Stomach smooth muscle (tissue), 2 donors: ENCODE measurements at regions not wholly inside any gene's neighbourhood (a gene's known extent, or its start where the extent isn't known, plus 50 kb on each side); places are given as distances from the start of the nearest gene placed in this dataset.

ENCODE experiments used
- H3K27ac ChIP-seq: one replicate; pipeline ENCODE4 v1.7.0; 2013; ENCODE audit warnings: mild to moderate bottlenecking, low read length, inconsistent platforms
- H3K27me3 ChIP-seq, 2 donors: one replicate each; pipeline ENCODE4 v1.7.0; 2013; ENCODE audit warnings: low read length in 2 of 2; ENCODE audit not compliant: insufficient read depth in 2 of 2, control insufficient read depth in 1 of 2
- H3K36me3 ChIP-seq, 2 donors: one replicate each; pipeline ENCODE4 v1.7.0; 2013; ENCODE audit warnings: low read length in 2 of 2; ENCODE audit not compliant: control insufficient read depth in 2 of 2, insufficient read depth in 2 of 2
- H3K4me1 ChIP-seq: one replicate; pipeline ENCODE4 v1.7.0; 2013; ENCODE audit warnings: low read length; ENCODE audit not compliant: control insufficient read depth, insufficient read depth
- H3K4me3 ChIP-seq, 2 donors: one replicate each; pipeline ENCODE4 v1.7.0; 2013; ENCODE audit warnings: low read length in 2 of 2
- H3K9ac ChIP-seq, 2 donors: one replicate each; pipeline ENCODE4 v1.7.0; 2013; ENCODE audit warnings: low read length in 2 of 2, mild to moderate bottlenecking in 1 of 2
- H3K9me3 ChIP-seq, 2 donors: one replicate each; pipeline ENCODE4 v1.7.0; 2013; ENCODE audit warnings: low read length in 2 of 2; ENCODE audit not compliant: control insufficient read depth in 2 of 2
- donor health status: healthy.
- donor health status: Pancreatic carcinoma.

DNA sequence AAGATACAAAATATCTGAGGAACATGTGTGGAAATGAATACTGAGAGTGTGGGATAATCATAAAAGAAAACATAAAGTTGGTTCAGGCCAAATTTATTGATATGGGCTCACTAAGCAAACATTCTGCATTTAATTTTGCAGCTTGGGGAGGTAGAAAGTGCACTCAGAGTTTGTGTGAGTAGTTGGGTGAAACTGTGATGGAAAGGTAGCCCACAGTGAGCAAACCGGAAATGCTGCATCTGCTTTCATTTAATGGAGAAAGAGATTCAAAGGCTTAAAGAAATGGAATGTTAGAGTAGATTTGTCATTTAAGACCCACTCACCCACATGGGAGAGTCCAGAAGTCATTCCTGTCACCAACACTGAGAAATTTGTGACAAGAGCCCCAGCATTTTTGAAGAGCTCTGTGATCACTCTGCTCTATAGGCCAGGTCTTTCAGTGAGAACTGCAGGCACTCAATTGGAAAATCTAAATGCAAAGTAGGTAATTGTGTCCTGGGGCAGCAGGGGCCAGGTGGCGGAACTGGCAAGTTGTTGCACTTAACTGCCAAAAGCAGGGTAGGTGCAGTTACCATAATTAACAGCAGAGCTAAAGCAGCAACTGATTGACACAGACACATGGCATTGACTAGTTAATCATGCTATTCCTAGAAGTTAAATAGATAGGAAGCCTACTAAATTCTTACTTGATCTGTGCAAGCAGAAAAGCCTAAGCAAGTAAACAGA is 1228.3 kb upstream of the PCDH20 start:
- no peaks in the 10 kb centered on the region for H3K9me3 ChIP-seq
- no peak overlapping the region for H3K9ac ChIP-seq
- no peaks in the 10 kb centered on the region for H3K4me1 ChIP-seq
- no peak overlapping the region for H3K4me3 ChIP-seq
- no peak overlapping the region for H3K27ac ChIP-seq
- no peaks in the 10 kb centered on the region for H3K36me3 ChIP-seq
- no peaks in the 10 kb centered on the region for H3K27me3 ChIP-seq

GRCh38 chr13:62643007-62643483 is 1227.4 kb upstream of the PCDH20 start:
- no peaks in the 10 kb centered on the region for H3K4me1 ChIP-seq
- H3K9ac ChIP-seq, result no peak overlapping the region
- no peak overlapping the region for H3K4me3 ChIP-seq
- no peaks in the 10 kb centered on the region for H3K27me3 ChIP-seq
- no peaks in the 10 kb centered on the region for H3K9me3 ChIP-seq
- H3K27ac ChIP-seq, result no peak overlapping the region
- H3K36me3 ChIP-seq, result no peaks in the 10 kb centered on the region

DNA sequence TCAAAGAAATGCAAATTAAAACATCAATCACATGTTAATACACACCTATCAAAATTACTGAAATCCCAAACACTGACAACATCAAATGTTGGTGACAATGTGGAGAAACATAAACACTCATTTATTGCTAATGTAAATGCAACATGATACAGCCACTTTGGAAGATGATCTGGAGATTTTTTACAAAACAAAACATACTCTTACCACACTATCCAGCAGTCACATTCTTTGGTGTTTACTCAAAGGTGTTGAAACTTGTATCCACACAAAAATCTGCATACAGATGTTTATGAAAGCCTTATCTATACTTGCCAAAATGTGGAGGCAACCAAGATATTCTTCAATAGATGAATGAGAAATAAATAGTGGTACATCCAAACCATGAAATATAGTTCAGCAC is 1219.5 kb upstream of the PCDH20 start:
- Histone ChIP-seq H3K36me3 (no peaks in the 10 kb centered on the region), H3K9me3 (no peaks in the 10 kb centered on the region)

GRCh38 chr13:62633448-62633847 is 1217.8 kb upstream of the PCDH20 start:
- no peaks in the 10 kb centered on the region for H3K4me1 ChIP-seq
- H3K9ac ChIP-seq, result no peak overlapping the region
- H3K27ac ChIP-seq, result no peak overlapping the region
- no peaks in the 10 kb centered on the region for H3K9me3 ChIP-seq
- no peak overlapping the region for H3K4me3 ChIP-seq
- no peaks in the 10 kb centered on the region for H3K27me3 ChIP-seq
- H3K36me3 ChIP-seq, result no peaks in the 10 kb centered on the region

More for the DNA sequence above, 1219.5 kb upstream of the PCDH20 start:
- no peak overlapping the region for H3K9ac ChIP-seq
- no peaks in the 10 kb centered on the region for H3K27me3 ChIP-seq
- no peak overlapping the region for H3K4me3 ChIP-seq
- no peak overlapping the region for H3K27ac ChIP-seq
- H3K4me1 ChIP-seq, result no peaks in the 10 kb centered on the region

DNA sequence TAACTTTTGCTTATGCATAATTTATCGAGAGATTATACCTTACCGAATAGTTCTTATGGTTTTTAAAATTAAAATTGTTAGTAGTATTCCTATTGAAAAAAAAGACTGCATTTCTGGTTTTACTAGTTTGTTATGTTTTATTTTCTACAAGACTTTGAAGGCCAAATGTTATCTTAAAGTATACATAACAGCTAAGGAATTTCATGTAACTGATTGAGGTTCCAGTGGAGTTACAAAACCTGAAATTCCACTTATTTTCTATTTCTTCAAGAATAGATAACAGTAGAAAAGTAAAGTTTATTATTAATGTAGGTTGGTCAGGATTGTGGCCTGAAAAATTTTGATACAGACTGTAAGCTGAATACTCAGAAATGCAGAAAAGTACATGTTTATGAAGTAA is 1216.0 kb upstream of the PCDH20 start:
- Histone ChIP-seq H3K9me3 (no peaks in the 10 kb centered on the region), H3K36me3 (no peaks in the 10 kb centered on the region), H3K4me3 (no peak overlapping the region), H3K9ac (no peak overlapping the region), H3K27ac (no peak overlapping the region), H3K27me3 (no peaks in the 10 kb centered on the region), H3K4me1 (no peaks in the 10 kb centered on the region)

DNA sequence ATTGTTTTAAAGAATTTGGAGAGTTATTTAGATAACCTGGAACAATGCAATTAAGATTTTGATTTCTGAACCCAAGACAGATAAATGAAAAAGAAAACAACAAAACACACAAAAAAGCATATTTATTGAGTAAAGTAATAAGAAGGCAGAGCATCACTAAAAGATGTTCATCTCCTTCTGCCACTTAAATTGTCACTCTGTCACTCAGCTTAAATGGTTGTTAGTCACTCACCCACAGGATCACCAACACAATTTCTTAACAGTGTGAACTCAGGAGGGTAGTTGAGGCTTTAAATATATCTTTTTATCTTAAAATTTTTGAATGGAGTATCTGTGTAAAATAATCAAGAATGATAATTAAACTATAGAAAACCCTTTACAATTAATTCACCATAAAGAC is 1215.5 kb upstream of the PCDH20 start:
- Histone ChIP-seq H3K4me3 (no peak overlapping the region), H3K27ac (no peak overlapping the region), H3K27me3 (no peaks in the 10 kb centered on the region), H3K36me3 (no peaks in the 10 kb centered on the region), H3K9me3 (no peaks in the 10 kb centered on the region), H3K9ac (no peak overlapping the region), H3K4me1 (no peaks in the 10 kb centered on the region)

DNA sequence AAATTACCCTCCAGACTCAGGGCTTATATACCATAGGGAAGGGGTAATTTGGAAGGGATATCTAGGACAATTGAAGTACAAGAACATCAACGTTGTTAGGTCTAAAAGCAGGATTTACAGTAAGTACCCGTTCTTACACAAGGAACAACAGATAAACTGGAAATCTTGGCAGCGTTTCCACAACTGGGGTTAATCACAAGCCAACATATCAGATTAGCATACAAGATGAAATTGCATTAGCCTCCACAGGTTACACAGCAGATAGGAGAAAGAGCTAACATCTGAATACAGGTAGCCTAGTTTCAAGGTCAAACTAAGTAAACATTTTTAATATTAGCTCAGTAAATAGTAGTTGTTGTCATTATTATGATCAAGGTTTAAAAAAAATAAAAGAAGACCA is 1214.0 kb upstream of the PCDH20 start:
- Histone ChIP-seq H3K4me1 (no peaks in the 10 kb centered on the region), H3K9me3 (no peaks in the 10 kb centered on the region), H3K36me3 (no peaks in the 10 kb centered on the region), H3K9ac (no peak overlapping the region), H3K27ac (no peak overlapping the region), H3K27me3 (no peaks in the 10 kb centered on the region), H3K4me3 (no peak overlapping the region)

DNA sequence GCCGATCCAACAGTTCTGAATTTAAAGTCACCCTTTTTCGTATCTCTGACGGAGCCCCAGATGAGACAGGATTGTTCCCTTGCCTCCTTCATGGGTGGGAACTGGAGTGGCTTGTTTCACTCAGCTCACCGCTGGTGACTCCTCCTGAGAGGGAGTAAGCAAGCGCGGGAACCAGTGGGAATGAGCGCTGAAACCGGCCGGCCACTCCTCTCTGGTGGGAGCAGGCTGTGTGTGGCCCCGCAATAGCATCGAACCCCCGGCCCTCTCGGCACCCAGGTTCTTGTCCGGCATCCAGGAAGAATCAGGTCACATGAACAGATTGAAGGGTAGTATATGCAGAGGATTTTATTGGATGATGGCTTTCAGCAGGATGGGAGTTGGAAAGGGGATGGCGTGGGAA is 1211.6 kb upstream of the PCDH20 start:
- Histone ChIP-seq H3K27ac (no peak overlapping the region), H3K27me3 (no peaks in the 10 kb centered on the region), H3K4me3 (no peak overlapping the region), H3K9me3 (no peaks in the 10 kb centered on the region), H3K36me3 (no peaks in the 10 kb centered on the region), H3K4me1 (no peaks in the 10 kb centered on the region), H3K9ac (no peak overlapping the region)

- Histone ChIP-seq H3K27me3 (no peaks in the 10 kb centered on the region), H3K4me1 (no peaks in the 10 kb centered on the region), H3K27ac (no peak overlapping the region), H3K9me3 (no peaks in the 10 kb centered on the region), H3K4me3 (no peak overlapping the region), H3K36me3 (no peaks in the 10 kb centered on the region), H3K9ac (no peak overlapping the region)
Measured at GRCh38 chr13:62626771-62627170, 1211.1 kb upstream of the PCDH20 start.

GRCh38 chr13:62625214-62625881 is 1209.7 kb upstream of the PCDH20 start:
- no peak overlapping the region for H3K9ac ChIP-seq
- H3K27me3 ChIP-seq, result no peaks in the 10 kb centered on the region
- no peaks in the 10 kb centered on the region for H3K36me3 ChIP-seq
- H3K27ac ChIP-seq, result no peak overlapping the region
- H3K4me3 ChIP-seq, result no peak overlapping the region
- H3K9me3 ChIP-seq, result no peaks in the 10 kb centered on the region
- H3K4me1 ChIP-seq, result no peaks in the 10 kb centered on the region

GRCh38 chr13:62613819-62614218 is 1198.2 kb upstream of the PCDH20 start:
- Histone ChIP-seq H3K27ac (no peak overlapping the region), H3K9ac (no peak overlapping the region), H3K4me1 (no peaks in the 10 kb centered on the region), H3K4me3 (no peak overlapping the region), H3K36me3 (no peaks in the 10 kb centered on the region), H3K9me3 (no peaks in the 10 kb centered on the region), H3K27me3 (no peaks in the 10 kb centered on the region)
